ENCODE measurements at regions not wholly inside any gene's neighbourhood (a gene's known extent, or its start where the extent isn't known, plus 50 kb on each side); places are given as distances from the start of the nearest gene placed in this dataset.

GRCh38 chr2:66069937-66070720, 364.8 kb upstream of the MEIS1 start:
- no peak for DNase-seq (ENCODE audit: low spot score, unreplicated experiment)
- peaks cover 10% of the 10 kb centered on the region for H3K27me3 Mint-ChIP-seq
- no peak overlapping the region for H3K27ac Mint-ChIP-seq
- no peak overlapping the region for H3K4me3 Mint-ChIP-seq (ENCODE audit: low read depth)
- peaks cover 2% of the 10 kb centered on the region for H3K9me3 Mint-ChIP-seq (ENCODE audit: low read depth)
- no peak for TF ChIP-seq CTCF (IDR thresholded peaks at IDR 0.05; ENCODE audit: unreplicated experiment)
- H3K36me3 Mint-ChIP-seq (ENCODE audit: insufficient read depth) = no peaks in the 10 kb centered on the region
- H3K4me1 Mint-ChIP-seq (ENCODE audit: low read depth) = peaks cover 13% of the 10 kb centered on the region

DNA sequence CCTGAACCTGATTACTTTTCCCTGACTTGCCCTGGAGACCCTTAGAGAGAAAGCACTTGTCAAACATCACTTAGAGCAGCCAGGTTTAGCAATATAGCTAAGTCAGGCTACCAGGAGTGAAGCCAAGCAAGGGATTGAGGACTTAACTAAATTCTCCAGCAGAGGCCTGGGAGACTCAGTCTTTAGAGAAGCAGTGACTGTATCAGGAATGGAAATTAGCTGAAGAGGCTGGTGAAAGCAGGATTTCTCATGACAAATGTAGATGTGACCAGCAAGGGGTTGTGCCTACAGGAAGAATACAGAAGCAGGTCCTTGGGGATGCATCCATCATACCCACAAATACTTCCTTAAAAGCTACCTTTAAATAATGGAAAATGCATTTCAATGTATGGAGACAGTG, 368.9 kb upstream of the MEIS1 start:
- H3K36me3 Mint-ChIP-seq (ENCODE audit: insufficient read depth) = no peaks in the 10 kb centered on the region
- H3K9me3 Mint-ChIP-seq (ENCODE audit: low read depth) = no peaks in the 10 kb centered on the region
- no peak overlapping the region for H3K4me3 Mint-ChIP-seq (ENCODE audit: low read depth)
- H3K4me1 Mint-ChIP-seq (ENCODE audit: low read depth) = peaks cover 10% of the 10 kb centered on the region
- H3K27ac Mint-ChIP-seq = no peak overlapping the region
- DNase-seq (ENCODE audit: low spot score, unreplicated experiment) = no peak
- no peak for TF ChIP-seq CTCF (IDR thresholded peaks at IDR 0.05; ENCODE audit: unreplicated experiment)
- peaks cover 7% of the 10 kb centered on the region for H3K27me3 Mint-ChIP-seq

DNA sequence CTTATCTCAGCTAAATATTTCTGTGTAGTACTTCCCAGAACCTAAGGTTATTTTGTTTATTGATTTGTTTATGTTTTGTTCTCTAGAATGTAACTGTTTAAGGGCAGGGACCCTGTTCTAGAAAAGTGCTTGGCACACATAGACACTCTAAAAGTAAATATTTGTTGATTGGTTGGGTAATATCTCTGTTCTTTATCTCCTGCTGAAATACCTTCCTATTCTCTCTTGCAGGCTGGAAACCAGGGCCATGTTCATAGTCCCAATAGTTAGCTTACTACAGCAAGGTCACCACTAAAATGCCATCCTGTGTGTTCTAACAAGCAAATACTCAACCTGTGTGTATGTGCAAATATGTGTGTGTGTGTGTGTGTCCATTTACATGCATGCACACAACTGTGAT, 375.6 kb upstream of the MEIS1 start:
- TF ChIP-seq CTCF (IDR thresholded peaks at IDR 0.05; ENCODE audit: unreplicated experiment) = no peak
- DNase-seq (ENCODE audit: low spot score, unreplicated experiment) = no peak
- Mint-ChIP-seq H3K9me3 (ENCODE audit: low read depth) (no peaks in the 10 kb centered on the region), H3K27me3 (no peaks in the 10 kb centered on the region), H3K36me3 (ENCODE audit: insufficient read depth) (no peaks in the 10 kb centered on the region), H3K27ac (no peak overlapping the region), H3K4me3 (ENCODE audit: low read depth) (no peak overlapping the region), H3K4me1 (ENCODE audit: low read depth) (peaks cover 12% of the 10 kb centered on the region)

DNA sequence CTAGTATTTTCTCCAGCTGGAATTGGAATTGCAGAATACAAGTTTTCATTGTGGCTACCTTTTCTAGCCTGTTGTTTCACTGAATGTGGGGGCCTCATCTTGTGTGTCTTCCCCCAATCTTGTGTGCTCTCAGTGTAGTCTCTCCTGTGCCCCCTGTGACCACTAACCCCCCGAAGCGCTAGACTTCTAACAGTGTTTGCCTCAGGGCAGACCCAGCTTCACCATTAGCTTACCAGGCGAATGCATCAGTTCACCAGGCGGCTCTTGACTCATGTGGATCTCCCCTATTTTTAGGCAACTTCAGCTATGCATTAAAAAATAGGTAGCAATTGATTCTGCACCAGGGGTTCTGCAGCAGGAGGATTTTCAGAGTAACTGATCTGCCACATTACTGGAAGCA, 376.2 kb upstream of the MEIS1 start:
- no peak for TF ChIP-seq CTCF (IDR thresholded peaks at IDR 0.05; ENCODE audit: unreplicated experiment)
- H3K4me3 Mint-ChIP-seq (ENCODE audit: low read depth) = no peak overlapping the region
- H3K27ac Mint-ChIP-seq = no peak overlapping the region
- no peaks in the 10 kb centered on the region for H3K36me3 Mint-ChIP-seq (ENCODE audit: insufficient read depth)
- no peak for DNase-seq (ENCODE audit: low spot score, unreplicated experiment)
- H3K9me3 Mint-ChIP-seq (ENCODE audit: low read depth) = no peaks in the 10 kb centered on the region
- no peaks in the 10 kb centered on the region for H3K27me3 Mint-ChIP-seq
- H3K4me1 Mint-ChIP-seq (ENCODE audit: low read depth) = peaks cover 12% of the 10 kb centered on the region

DNA sequence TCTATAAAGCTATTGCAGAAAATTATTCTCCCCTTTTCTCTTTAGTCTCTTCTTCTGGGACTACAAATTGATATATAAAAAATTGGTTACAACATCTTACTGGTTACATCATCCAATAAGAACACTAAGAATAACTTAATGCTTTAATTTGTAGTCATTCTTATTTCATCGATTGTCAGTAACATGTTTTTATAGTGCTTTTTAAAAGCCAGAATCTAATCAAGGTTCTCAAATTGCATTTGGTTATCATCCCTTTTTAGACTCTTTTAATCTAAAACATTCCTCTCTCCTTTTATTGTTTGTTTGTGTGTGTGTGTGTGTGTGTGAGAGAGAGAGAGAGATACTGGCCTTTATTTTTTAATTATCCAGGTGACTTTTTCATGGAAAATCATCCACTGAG, 377.1 kb upstream of the MEIS1 start:
- H3K4me3 Mint-ChIP-seq (ENCODE audit: low read depth) = no peak overlapping the region
- H3K36me3 Mint-ChIP-seq (ENCODE audit: insufficient read depth) = no peaks in the 10 kb centered on the region
- DNase-seq (ENCODE audit: low spot score, unreplicated experiment) = no peak
- peaks cover 12% of the 10 kb centered on the region for H3K4me1 Mint-ChIP-seq (ENCODE audit: low read depth)
- no peak for TF ChIP-seq CTCF (IDR thresholded peaks at IDR 0.05; ENCODE audit: unreplicated experiment)
- H3K27me3 Mint-ChIP-seq = no peaks in the 10 kb centered on the region
- H3K9me3 Mint-ChIP-seq (ENCODE audit: low read depth) = no peaks in the 10 kb centered on the region
- no peak overlapping the region for H3K27ac Mint-ChIP-seq
